Pancreas (tissue), 10 donors: ENCODE measurements at regions not wholly inside any gene's neighbourhood (a gene's known extent, or its start where the extent isn't known, plus 50 kb on each side); places are given as distances from the start of the nearest gene placed in this dataset.

Source experiments
- ATAC-seq, 4 donors: fragments of 200-7000 bp; cut with Tn5 transposase; one replicate each; pipeline versions ENCODE4 v1.8.0 to v1.9.1; 2020; ENCODE audit warnings: mild to moderate bottlenecking in 4 of 4, moderate library complexity in 4 of 4
- DNase-seq, 6 donors: peaks; one replicate each; pipeline ENCODE4 v3.0.0-alpha.2; 2020
- FAIRE-seq: peaks from 2 replicates; lab custom pipeline; 2012; peaks lifted over from hg19 to GRCh38; lab: Jason Lieb, UNC
- H3K27ac ChIP-seq, 4 donors: fragments of 200-600 bp; sonication (generic); 1 replicate in 3 of 4; 2 replicates in 1 of 4; pipeline versions ENCODE4 v1.5.0 to v1.8.0; 2020
- H3K27me3 ChIP-seq, 4 donors: fragments of 200-600 bp; one replicate each; pipeline ENCODE4 v1.8.0; 2021
- H3K36me3 ChIP-seq, 3 donors: fragments of 200-600 bp; sonication (generic) in 1 of 3; one replicate each; pipeline versions ENCODE4 v1.5.0 to v1.8.0; 2020 to 2021
- H3K4me1 ChIP-seq, 3 donors: fragments of 200-600 bp; one replicate each; pipeline ENCODE4 v1.8.0; 2021
- H3K4me3 ChIP-seq, 4 donors: fragments of 200-600 bp; sonication (generic) in 2 of 4; one replicate each; pipeline versions ENCODE4 v1.5.0 to v1.8.0; 2020 to 2021
- H3K9me3 ChIP-seq, 4 donors: fragments of 200-600 bp; one replicate each; pipeline ENCODE4 v1.8.0; 2021
- WGBS, 2 donors: extraction: QIAGEN DNeasy Blood & Tissue Kit; methylation state at CpG; one replicate each; pipeline ENCODE4 v1.1.7; 2013; 5-methylcytosine and 5-hydroxymethylcytosine counted together
- intact Hi-C, 3 donors: fragments of 100-400 bp; cut with DNase I; formaldehyde crosslinking; loops; one replicate each; pipeline versions ENCODE4 v1.11.1 to v1.14.2; 2022
- TF ChIP-seq, protein P1 (sequence below), 4 donors: fragments of 200-600 bp; sonication (generic) in 3 of 4; IDR thresholded peaks; one replicate each; pipeline versions ENCODE4 v1.5.0 to v1.8.0; 2021; ENCODE audit warnings: antibody characterized with exemption in 4 of 4
- donor health status: healthy with polysubstance abuse.
- donor health status: DM: no; HTN: no; CAD: no; lungs with moderate emphysema.
- donor health status: DM: no; HTN: no; CAD: no.
- donor health status: control.
- donor health status: control.
- donor health status: Bipolar disorder and iron deficiency.
- donor health status: DM: yes; HTN: yes; CAD: no.
- donor health status: DM: no; HTN: no; CAD: no.
- donor health status: DM: no; HTN: no; CAD: no.
- donor health status: DM: yes; HTN: yes; CAD: no.

DNA sequence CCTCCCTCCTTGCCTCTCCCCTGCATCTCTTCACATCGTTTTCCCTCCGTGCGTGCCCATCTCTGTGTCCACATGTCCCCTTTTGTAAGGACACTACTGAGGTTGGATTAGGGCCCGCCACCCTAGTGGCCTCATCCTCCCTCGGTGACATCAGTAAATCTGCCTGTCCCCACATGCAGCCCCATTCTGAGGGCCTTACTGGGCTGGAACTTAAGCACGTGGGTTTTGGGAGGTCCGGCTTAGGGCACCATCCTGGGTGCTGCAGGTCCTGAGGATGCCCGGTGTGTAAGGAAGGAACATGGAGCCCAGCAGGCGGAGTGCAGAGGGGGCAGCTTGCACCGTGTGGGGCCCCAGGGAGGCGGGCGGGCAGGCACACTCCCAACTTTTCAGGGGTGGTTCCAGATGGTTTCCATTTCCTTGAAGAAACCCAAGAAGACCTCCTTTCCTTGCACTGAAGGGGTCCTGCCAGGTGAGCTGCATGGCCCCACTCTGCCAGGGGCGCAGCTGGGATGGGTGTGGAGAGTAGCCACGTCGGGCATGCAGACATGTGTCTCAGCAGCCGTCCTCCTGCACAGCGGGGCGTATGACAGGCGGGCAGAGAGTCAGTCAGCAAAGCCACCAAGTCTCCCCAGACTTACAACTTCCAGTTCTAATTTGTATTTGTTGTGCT lies 329.9 kb downstream of the QKI start:
- WGBS, 2 donors = 83 to 86% methylated on average over 19 of the region's 19 CpGs
- no peaks in the 10 kb centered on the region for H3K36me3 ChIP-seq
- ATAC-seq = no peak
- DNase-seq = no peak
- H3K27ac ChIP-seq = no peak overlapping the region
- no peaks in the 10 kb centered on the region for H3K4me1 ChIP-seq
- no peaks in the 10 kb centered on the region for H3K27me3 ChIP-seq
- no peak overlapping the region for H3K4me3 ChIP-seq
- no peak for FAIRE-seq
- no peaks in the 10 kb centered on the region for H3K9me3 ChIP-seq
- intact Hi-C loops = no loop called here
- TF ChIP-seq, protein P1, sequence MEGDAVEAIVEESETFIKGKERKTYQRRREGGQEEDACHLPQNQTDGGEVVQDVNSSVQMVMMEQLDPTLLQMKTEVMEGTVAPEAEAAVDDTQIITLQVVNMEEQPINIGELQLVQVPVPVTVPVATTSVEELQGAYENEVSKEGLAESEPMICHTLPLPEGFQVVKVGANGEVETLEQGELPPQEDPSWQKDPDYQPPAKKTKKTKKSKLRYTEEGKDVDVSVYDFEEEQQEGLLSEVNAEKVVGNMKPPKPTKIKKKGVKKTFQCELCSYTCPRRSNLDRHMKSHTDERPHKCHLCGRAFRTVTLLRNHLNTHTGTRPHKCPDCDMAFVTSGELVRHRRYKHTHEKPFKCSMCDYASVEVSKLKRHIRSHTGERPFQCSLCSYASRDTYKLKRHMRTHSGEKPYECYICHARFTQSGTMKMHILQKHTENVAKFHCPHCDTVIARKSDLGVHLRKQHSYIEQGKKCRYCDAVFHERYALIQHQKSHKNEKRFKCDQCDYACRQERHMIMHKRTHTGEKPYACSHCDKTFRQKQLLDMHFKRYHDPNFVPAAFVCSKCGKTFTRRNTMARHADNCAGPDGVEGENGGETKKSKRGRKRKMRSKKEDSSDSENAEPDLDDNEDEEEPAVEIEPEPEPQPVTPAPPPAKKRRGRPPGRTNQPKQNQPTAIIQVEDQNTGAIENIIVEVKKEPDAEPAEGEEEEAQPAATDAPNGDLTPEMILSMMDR (IDR thresholded peaks at IDR 0.05) = no peak

DNA sequence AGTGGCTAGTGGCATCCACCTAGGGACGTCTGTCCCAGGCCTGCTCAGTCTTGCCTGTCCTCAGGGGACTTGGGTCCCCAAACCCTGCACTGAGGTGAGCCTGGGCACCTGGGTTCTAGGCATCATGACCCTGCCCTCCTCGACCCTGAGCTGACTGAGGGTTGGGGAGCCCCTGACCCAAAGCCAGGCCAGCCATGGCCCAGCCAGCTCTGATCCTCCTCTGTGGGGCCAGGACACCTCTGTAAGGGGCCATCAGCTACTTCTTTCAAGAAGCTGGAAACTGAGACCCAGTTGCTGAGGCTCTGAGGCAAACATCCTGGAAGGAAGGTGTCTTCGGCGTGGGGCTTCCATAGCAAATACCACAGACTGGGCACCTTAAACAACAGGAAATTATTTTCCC lies 329.3 kb downstream of the QKI start:
- ATAC-seq = no peak
- WGBS, 2 donors = 73 to 74% methylated on average over 4 of the region's 4 CpGs
- Histone ChIP-seq H3K9me3 (no peaks in the 10 kb centered on the region), H3K4me3 (no peak overlapping the region), H3K36me3 (no peaks in the 10 kb centered on the region), H3K27ac (no peak overlapping the region), H3K27me3 (no peaks in the 10 kb centered on the region), H3K4me1 (no peaks in the 10 kb centered on the region)
- TF ChIP-seq, protein P1 (IDR thresholded peaks at IDR 0.05) = no peak
- no peak for FAIRE-seq
- no peak for DNase-seq
- intact Hi-C loops = no loop called here

DNA sequence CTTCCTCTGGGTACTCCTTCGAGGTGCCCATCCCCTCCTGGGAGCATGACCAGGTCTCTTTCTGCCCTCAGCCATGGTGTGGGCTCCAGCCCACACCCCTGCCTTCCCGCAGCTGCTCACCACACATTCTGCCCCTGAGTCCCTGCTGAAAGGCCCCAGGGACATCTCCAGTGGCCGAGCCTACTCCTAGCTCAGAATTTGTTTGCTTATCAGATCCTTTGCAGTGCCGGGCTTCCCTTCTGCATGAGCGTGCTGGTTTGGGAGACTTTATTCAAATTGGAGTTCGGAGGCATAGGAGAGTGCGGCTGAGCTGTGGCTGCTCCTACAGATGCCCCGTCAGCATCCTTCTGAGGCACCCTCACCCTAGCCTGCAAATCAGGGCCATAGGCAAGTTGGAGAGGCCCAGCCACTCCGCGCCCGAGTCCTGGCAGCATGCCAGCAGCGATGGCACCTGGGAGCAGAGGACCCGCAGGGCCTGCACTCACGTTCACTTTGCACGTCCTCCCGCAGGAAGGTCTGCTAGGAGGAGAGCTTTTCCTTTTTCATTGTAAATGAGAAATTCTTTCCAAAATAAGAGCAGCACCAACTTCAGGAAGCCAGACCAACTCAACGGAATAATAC lies 327.3 kb downstream of the QKI start:
- no peak for FAIRE-seq
- H3K36me3 ChIP-seq = no peaks in the 10 kb centered on the region
- ATAC-seq = no peak
- H3K4me1 ChIP-seq = no peaks in the 10 kb centered on the region
- TF ChIP-seq, protein P1 (IDR thresholded peaks at IDR 0.05) = no peak
- no peaks in the 10 kb centered on the region for H3K27me3 ChIP-seq
- DNase-seq = no peak
- H3K9me3 ChIP-seq = no peaks in the 10 kb centered on the region
- H3K4me3 ChIP-seq = no peak overlapping the region
- intact Hi-C loops = no loop called here
- WGBS, 2 donors = 60 to 68% methylated on average over 17 of the region's 17 CpGs
- no peak overlapping the region for H3K27ac ChIP-seq

DNA sequence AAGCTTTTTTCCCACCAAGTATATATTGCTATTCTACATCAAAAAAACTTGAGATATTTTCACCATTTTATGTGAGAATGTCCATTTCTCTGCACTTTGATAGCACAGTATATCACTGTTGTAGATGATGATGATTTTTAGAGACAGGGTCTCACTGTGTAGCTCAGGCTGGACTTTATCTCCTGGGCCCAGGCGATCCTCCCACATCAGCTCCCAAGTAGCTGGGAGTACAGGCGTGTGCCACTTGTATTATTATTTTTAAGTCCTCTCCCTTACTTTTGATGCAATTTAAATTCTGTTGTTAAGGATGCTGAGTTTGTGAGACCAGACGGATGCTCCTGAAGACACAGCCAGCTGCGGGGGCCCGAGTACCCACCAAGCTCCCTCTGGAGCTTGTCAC lies 326.8 kb downstream of the QKI start:
- no peaks in the 10 kb centered on the region for H3K4me1 ChIP-seq
- H3K27ac ChIP-seq = no peak overlapping the region
- intact Hi-C loops = no loop called here
- no peaks in the 10 kb centered on the region for H3K36me3 ChIP-seq
- H3K9me3 ChIP-seq = no peaks in the 10 kb centered on the region
- no peaks in the 10 kb centered on the region for H3K27me3 ChIP-seq
- H3K4me3 ChIP-seq = no peak overlapping the region
- ATAC-seq (no peak), DNase-seq (no peak), FAIRE-seq (no peak)
- TF ChIP-seq, protein P1 (IDR thresholded peaks at IDR 0.05) = no peak
- WGBS, 2 donors = 75 to 83% methylated on average over 5 of the region's 5 CpGs

DNA sequence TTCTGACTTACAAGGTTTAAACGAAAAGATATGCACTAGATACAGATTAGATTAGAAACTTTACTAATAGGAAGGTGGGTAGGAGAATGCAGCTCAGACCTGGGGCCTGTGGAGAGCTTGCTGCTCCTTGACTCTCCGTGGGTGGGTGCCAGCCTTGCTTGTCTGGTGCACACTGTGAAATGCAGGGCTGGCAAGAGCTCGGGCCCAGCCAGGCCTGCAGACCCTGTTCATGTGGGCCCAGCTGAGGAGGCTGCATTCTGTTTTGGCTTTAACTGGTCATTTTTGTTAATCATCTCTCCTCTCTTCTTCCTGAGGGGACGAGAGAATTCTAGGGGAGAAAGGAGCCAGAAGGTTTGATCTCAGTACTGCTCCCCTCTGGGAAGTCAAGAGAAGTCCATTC lies 325.4 kb downstream of the QKI start:
- Histone ChIP-seq H3K36me3 (no peaks in the 10 kb centered on the region), H3K4me1 (no peaks in the 10 kb centered on the region), H3K27me3 (no peaks in the 10 kb centered on the region), H3K9me3 (no peaks in the 10 kb centered on the region), H3K4me3 (no peak overlapping the region), H3K27ac (no peak overlapping the region)
- intact Hi-C loops = no loop called here
- WGBS, 2 donors = 66 to 68% methylated on average over 4 of the region's 4 CpGs
- DNase-seq (no peak), FAIRE-seq (no peak), ATAC-seq (no peak)
- TF ChIP-seq, protein P1 (IDR thresholded peaks at IDR 0.05) = no peak
